GM19035 (cell line): ENCODE measurements at regions not wholly inside any gene's neighbourhood (a gene's known extent, or its start where the extent isn't known, plus 50 kb on each side); places are given as distances from the start of the nearest gene placed in this dataset.
"Not testable (repeated sequence)": the region's sequence is repeated elsewhere in the genome, so short reads cannot be mapped to it uniquely, and the experiment has no call there.

Source experiments
- ATAC-seq: cut with Tn5 transposase; IDR thresholded peaks from one replicate; pipeline ENCODE4 v1.9.1; 2021; ENCODE audit not compliant: unreplicated experiment

DNA sequence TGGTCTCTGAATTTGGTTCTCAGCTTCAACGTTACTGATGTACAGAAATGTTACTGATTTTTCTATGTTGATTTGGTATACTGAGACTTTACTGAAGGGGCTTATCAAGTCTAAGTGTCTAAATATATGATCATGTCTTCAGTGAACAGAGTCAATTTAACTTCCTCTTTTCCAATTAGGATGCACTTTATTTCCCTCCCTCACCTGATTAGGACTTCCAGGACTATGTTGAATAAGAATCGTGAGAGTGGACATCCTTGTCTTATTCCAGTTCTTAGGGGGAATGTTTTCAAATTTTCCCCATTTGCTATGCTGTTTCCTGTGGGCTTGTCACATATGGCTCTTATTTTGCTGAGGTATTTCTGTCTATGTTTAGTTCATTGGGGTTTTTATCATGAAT, 349.5 kb downstream of the PRR16 start:
- no peak for ATAC-seq

DNA sequence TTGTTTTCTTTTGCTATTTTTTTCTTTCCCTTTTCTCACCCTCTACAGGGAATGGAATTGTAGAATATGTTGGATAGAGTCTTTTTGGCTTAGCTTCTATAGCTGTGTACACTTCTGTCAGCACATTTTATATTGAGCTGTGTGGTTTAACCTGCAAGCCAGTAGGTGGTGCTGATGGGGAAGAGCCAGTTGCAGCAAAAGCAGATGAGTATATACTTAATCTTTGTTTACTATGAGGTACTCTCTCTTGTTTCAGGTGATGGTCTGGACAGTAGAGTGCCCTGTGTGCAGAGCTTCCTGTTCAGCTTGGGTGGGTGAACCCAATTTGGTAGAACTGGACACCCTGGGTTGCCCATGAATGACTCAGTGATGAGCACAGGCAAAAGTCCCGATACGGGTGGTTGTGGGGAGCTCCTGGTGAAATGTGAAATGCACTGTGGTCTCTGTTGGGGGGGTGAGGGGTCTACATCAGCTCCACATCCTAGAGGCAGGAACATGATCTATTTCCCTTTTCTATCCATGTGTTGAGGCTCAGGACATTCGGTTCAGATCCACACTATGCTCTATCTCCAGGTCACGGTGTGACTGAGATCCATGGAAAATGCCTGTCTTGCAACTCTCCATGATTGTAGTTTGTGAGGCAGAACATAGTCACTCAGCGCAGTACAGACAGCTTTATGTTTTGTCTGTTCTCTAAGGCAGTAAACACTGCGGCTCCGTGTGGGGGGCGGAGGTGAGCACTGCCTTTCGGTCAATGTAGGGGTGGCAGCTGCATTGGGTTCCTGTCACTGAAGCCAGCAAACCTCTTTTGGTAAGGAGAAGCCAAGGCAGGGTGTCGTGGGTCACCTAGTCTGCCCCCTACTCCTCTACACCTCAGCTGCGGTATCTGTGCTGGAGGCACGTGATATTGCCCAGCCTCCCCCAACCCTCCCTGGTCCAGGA, 353.2 kb downstream of the PRR16 start:
- no peak for ATAC-seq

DNA sequence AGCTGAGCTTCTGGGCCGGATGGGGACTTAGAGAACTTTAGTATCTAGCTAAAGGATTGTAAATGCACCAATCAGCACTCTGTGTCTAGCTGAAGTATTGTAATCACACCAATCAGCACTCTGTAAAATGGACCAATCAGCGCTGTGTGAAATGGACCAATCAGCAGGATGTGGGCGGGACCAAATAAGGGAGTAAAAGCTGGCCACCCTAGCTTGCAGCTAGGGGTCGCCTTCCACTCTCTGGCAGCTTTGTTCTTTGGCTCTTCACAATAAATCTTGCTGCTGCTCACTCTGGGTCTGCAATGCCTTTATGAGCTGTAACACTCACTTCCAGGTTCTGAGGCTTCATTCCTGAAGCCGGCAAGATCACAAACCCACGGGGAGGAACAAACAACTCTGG, 354.0 kb downstream of the PRR16 start:
- ATAC-seq, result no peak

DNA sequence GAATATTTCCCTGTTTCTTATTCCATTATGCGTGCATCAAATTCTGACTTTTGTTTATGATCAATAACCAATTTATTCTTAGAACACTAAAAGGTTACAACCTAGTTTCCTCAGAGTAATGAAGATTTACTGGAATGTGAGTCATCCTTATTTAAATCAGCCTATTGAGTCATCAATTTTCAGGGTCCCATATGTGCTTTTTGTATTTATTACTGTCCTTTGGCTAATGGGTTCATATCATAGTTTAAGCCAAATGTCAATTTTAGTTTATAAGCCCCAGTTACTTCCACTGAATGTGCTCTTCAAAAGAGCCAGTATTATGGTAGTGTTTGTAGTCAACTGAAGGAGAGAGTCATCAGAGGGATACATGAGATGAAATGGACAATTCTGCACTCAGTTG, 359.2 kb downstream of the PRR16 start:
- no peak for ATAC-seq

DNA sequence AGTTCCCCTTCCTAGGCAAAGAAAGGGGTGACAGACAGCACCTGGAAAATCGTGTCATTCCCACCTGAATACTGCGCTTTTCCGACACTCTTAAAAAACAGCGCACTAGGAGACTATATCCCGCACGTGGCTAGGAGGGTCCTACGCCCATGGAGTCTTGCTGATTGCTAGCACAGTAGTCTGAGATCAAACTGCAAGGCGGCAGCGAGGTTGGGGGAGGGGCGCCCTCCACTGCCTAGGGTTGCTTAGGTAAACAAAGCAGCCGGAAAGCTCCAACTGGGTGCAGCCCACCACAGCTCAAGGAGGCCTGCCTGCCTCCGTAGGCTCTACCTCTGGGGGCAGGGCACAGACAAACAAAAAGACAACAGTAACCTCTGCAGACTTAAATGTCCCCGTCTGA, 367.5 kb downstream of the PRR16 start:
- not testable (repeated sequence) for ATAC-seq

DNA sequence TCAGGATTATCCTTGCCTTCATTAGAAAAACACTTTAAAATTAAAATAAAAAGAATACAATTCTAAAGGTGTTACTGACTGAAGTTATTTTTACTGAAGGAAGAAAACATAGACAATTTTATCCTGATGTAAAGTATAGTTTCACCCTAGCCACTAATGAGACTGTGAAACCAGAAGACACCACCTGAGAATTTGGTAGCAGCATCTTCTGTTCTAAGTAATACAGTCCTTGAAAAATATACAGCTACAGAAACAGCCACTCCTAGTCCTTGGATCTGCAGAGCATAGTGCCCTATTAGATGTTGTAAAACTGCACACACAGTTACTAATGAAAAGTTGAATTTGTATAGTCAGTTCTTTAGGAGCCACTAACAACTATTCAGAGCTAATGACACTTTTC, 377.7 kb downstream of the PRR16 start:
- no peak for ATAC-seq

DNA sequence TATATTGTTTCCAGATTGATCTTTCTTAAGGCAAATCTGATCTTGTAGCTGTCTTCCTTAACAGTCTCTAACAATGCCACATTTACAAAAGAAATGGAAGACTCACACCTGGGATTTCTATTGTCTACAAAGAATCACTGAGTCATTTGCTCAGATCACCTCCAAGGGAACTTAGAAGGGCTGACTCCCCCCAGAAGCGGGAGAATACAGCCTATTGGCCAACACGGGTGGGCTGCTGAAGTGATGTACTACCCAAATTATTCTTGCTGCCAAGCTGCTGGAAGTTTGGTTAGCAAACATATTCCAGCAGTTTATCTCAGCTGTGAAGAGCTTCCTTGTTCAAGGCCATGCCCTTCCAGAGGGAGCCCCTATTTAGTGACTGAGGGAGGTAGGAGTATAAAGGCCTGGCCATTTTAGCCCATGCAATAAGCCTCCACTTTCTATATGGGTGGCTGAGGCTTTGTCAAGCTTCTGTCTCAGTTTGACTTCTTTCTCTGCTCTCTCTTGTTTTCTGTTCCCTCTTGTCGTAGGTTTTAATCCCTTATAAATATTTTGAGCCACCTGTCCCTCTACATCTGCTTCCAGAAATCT, 379.4 kb downstream of the PRR16 start:
- ATAC-seq, result no peak

DNA sequence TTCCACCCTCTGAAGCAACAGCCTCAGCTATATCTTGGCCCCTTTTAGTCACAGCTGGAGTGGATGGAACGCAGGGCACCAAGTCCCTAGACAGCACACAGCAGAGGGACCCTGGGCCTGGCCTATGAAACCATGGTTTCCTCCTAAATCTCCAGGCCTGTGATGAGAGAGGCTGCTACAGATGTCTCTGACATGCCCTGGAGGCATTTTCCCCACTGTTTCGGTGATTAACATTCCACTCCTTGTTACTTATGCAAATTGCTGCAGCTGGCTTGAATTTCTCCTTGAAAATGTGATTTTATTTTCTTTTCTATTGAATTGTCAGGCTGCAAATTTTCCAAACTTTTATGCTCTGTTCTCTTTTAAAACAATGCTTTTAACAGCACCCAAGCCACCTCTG, 384.8 kb downstream of the PRR16 start:
- no peak for ATAC-seq

DNA sequence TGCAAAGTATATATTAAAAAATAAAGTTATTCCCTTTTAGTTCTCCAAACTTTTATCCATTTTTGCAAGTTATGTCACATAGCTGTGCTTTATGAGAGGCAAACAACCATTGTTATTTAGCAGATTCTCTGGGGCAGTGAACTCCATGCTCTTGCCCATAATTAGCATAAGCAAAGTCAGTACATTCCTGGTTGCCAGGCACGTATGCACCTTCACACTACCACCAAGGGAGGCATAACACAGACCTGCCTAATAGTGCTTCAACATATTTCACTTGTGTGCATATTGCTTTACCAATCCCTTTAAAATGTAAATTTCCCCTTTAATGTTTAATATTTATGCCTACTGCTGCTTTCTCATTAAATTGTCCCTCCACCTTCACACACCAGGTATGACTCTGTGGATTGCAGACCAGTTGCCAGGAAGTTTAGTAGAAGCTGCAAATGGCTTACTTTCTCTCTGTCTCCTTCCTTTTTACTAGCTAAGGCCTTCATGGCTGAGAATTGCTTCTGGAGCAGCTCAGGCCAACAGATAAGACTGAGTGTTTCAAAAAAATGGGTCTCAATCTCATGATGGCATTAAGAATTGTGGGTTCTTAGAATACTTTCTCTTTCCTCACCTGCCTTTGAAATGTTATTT, 388.2 kb downstream of the PRR16 start:
- ATAC-seq, result no peak

DNA sequence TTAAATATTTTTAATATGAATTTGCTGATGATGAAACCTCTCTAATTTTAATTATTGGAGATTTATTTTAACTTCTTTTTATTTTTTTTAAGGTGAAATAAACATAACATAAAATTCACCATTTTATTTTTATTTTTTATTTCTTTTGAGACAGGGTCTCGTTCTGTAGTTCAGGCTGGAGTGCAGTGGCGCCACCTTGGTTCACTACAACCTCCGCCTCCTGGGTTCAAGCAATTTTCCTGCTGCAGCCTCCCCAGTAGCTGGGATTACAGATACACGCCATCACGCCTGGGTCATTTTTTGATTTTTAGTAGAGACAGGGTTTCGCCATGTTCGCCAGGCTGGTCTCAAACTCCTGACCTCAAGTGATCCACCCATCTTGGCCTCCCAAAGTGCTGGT, 402.9 kb downstream of the PRR16 start:
- no peak for ATAC-seq

DNA sequence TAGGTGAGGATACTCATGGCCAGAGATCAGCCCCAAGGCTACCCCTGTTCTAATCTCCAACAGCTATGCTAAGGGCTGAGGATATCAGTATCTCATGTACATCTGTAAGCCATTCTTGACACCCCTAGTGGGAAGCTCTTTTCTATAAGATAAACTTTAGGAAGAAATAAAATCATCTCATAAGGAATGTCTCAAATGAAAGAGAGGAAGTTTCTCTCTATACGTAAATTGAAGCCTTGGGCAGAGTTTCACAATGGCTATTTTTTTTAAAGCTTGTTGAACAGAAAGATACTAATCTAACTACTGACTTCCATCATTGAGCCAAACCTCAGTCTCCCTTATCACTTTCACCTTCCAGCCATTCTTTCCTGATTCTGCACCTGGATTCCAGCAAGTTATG, 405.7 kb downstream of the PRR16 start:
- ATAC-seq, result no peak

DNA sequence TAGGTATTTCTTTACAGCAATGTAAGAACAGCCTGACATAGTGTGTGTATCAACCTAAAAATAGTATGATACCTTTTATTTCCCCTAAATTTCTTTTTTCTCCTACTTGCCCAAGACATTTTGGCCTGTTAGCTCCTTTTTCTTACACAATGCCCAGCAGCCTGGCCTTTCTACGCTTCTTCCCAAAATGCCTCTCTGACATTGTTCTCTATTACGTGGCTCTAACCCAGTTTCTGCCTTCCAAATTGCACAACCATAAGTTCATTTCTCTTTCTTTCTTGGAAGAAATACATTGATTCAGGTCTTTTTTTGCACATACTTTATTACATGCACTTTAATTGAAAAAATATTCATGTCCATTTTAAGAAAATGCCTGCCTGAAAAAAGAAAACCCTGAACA, 408.2 kb downstream of the PRR16 start:
- no peak for ATAC-seq

DNA sequence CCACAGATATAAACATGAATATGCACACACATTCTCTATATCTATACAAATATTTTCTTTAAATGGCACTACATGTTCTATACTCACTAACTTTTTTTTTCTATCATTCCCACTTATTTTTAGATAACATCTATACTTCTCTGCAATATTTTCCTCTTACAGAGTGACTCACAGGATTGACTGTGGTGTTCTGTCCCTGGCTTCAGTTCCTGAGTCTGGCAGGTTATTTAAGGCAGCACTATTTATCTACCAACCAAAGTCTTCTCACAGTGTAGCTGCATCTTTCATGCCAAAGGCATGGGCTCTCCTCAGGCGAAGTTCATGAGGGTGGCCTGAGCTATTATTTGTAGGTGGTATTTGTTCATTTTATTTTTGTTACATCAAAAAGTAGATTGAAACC, 409.0 kb downstream of the PRR16 start:
- ATAC-seq, result no peak

DNA sequence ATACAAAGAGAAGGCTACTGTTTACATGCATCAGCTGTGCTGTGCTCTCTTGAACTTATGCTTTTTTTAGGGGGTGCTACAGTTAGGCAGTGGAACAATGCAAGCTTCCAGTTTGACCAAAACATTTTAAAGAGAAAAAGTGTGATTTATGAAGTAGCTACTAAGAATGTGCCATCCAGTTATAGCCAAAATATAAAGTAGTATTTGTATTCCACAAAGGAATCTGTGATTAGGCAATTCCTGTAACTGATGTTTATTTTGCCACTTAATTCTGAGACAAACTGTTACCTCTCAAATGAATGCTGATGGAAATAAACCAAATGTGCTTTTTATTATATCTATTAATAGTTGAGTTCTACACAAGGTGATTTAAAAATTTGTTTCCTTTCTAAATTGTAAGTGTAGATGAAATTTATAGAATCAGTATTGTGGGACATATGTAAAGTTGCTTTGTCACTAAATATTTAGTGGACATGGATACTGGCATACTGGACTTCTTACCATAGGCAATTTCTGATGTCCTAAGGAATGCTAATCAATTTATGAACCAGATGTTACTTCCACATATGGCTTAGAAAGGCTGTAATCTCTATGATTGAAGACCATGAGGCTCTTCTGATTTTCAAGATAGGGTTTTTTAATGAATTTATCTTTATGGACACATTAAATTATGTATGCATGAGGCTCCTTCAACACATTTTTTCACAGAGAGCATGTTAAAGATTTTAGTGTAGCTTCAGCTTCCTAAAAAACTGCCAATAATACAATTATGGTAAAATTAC, 410.2 kb downstream of the PRR16 start:
- ATAC-seq, result no peak

DNA sequence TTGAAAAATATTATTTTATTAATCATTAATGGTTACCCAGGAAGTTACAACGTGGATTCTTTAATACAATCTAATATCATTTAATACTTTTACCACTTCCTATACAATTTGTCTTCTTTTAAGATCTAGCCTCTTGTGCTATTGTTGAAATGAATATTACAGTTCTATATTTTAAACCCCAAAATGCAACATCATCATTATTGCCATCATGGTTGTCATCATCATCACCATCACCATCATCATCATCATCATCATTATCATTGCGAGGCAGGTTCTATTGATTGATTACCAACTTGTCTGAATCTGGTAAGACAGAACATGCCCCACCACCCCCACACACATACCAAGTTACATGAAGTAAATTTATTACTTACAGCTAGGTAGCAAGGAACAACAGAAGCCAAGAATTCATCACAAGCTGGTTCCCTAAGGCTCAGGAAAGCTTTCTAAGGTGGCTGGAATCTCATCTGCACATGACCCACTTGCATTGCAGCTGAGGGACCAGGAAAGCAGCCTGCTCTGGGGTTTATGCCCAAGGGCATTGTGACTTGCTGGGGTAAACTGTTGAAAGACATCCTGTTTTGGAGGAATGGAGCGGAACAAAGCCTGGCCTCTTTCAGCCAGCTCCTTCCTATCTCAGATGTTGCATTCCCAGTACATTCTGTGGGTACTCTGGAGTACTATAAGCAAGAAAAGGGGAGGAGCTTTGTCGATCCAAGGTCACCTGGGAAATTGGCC, 418.1 kb downstream of the PRR16 start:
- ATAC-seq, result no peak

DNA sequence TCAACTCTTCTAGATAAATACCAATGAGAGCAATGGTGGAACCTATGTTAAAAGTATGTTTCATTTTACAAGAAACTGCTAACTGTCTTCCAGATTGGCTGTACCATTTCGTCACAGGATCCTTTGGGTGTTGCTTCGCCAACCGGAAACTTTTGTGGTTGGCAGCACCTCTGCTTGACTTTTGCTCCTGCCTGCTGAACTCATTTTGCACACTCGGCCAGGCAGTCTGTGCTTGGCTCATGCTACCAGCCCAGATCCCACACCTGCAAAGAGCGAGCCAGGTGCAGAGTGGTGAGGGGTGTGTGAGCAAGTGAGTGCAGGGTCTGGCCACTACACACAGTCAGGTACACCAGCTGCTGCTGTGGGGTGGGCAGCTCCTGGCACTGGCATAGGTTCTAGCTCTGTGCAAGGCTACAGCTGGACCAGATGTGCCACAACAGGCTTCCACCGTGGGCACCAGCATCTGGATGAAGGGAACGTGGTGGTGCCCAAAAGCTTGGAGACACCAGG, 422.3 kb downstream of the PRR16 start:
- ATAC-seq, result no peak

DNA sequence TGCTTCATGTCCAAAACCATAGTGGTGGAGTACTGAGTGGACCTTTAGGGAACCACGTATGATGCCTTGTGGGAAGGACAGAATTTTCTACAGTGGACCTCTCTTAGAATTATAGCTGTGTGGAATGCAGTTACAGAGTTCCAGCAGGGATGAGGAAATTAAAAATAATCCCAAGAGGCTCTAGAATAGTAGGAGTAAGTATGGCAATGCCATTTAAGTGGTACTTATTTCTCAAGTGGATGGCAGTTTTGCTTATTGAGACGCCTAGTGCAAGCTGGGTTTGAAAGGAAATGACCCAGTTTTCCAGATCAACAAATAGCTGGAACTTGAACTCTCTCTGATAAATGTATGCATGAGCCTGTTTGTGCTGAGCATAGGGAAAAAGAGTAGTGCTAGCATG, 431.6 kb downstream of the PRR16 start:
- no peak for ATAC-seq

DNA sequence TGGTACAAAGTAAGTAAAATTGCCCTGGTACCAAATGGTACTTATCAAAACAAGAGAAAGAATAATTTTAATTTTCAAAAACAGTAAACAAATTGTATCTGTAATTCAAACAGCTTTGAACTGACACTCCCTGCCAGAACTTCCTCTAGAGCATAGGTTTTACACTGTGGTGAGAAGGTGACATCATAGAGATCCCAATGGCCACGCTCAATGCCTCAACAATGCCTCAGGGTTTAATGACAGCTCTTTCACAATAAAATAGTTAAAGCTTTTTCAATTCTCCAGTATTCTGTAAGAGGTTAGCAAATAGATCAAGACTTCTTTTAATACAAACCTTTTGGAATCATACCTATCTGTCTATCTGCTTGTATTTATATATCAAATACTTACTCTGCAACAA, 437.1 kb downstream of the PRR16 start:
- no peak for ATAC-seq

DNA sequence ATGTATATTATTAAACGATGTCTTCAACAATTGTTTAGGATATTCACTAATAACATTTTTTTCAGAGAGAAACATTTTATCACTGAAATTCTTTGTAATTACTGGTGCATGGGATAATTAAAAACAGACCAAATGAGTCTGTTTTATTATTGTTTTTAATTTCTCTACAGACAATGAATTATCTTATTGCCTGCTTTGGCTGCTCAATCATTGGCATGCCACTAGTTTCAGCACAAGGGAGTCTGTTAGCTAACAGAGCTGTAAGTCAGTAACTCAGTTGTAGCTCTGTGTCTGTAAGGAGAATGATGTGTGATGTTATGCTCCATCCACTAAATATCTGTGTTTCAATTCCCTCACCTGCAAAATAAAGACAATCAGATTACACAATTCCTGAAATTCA, 443.9 kb downstream of the PRR16 start:
- no peak for ATAC-seq

DNA sequence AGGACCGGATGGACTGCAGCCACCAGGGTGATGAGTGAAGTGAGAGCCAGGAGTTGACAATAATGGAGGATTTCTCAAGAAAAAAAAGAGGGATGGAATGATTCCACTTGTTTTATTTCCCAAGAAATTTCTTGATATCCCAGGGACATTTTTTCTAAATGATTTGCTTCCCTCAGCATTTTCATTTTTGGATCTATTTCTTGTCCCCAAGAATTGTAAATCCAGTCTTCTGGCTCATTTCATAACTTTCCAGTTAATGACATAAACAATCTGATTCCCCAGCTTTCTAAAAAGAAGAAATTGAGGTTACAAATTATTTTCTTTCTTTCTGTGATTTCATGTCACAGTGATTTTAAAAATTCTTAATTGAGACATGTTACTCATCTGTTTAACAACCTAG, 446.5 kb downstream of the PRR16 start:
- no peak for ATAC-seq

DNA sequence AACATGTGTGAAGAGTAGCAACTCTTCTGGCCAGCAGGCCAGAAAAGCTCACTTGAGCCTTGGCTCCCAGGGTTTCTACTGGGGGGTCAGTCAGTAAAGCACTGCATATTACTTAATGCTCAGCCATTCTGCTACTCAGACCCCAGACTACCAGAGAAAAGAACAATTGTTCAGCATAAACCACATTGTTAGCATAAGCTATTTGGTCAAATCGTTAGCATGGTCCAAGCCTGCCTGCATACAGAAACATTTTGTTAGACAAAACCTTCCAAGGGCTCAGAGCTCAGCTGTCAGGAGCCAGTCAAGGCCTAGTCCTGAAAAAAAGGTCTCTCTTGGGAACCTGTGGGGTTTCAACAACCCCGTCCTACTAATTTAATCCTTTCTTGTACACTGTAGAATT, 449.3 kb downstream of the PRR16 start:
- ATAC-seq, result no peak
